Activated CD8-positive, alpha-beta T cell treated with anti-CD3 and anti-CD28 coated beads for 36 hours (primary cell): ENCODE measurements at regions not wholly inside any gene's neighbourhood (a gene's known extent, or its start where the extent isn't known, plus 50 kb on each side); places are given as distances from the start of the nearest gene placed in this dataset.

ENCODE experiments used
- ATAC-seq: fragments of 200-7000 bp; cut with Tn5 transposase; one replicate; pipeline ENCODE4 v1.10.0; 2021; ENCODE audit warnings: mild to moderate bottlenecking, moderate library complexity
- CTCF ChIA-PET: fragments of 350-600 bp; sonication (Branson Sonifier 250); formaldehyde crosslinking; loops from one replicate; lab custom pipeline; 2021; ENCODE audit warnings: antibody characterized with exemption; lab: Charles Lee
- POLR2A ChIA-PET: fragments of 350-600 bp; sonication (Branson Sonifier 250); formaldehyde crosslinking; loops from one replicate; lab custom pipeline; 2021; ENCODE audit warnings: antibody characterized with exemption; lab: Charles Lee
- DNase-seq: peaks from one replicate; pipeline ENCODE4 v3.0.0-alpha.2; 2020
- H3K27ac Mint-ChIP-seq: one replicate; pipeline ENCODE4 v1.8.0; 2021; ENCODE audit warnings: mild to moderate bottlenecking, mixed read lengths
- H3K27me3 Mint-ChIP-seq: one replicate; pipeline ENCODE4 v1.8.0; 2021; ENCODE audit warnings: mixed read lengths
- H3K36me3 Mint-ChIP-seq: one replicate; pipeline ENCODE4 v1.8.0; 2021; ENCODE audit warnings: low read depth, mixed read lengths
- H3K4me1 Mint-ChIP-seq: one replicate; pipeline ENCODE4 v1.8.0; 2021; ENCODE audit warnings: low read depth, mixed read lengths
- H3K4me3 Mint-ChIP-seq: one replicate; pipeline ENCODE4 v1.8.0; 2021; ENCODE audit warnings: mild to moderate bottlenecking, moderate library complexity, mixed read lengths
- H3K9me3 Mint-ChIP-seq: one replicate; pipeline ENCODE4 v1.8.0; 2021; ENCODE audit warnings: mixed read lengths
- CTCF ChIP-seq: fragments of 200-600 bp; IDR thresholded peaks from one replicate; pipeline ENCODE4 v1.8.0; 2022; ENCODE audit warnings: antibody characterized with exemption, mild to moderate bottlenecking
- intact Hi-C: fragments of 100-400 bp; cut with micrococcal nuclease; formaldehyde crosslinking; loops from one replicate; pipeline ENCODE4 v1.10.0; 2022

- Mint-ChIP-seq H3K27me3 (peaks cover 11% of the 10 kb centered on the region), H3K4me3 (peak overlapping the region; percentile 3), H3K4me1 (peaks cover 18% of the 10 kb centered on the region), H3K9me3 (no peaks in the 10 kb centered on the region), H3K36me3 (no peaks in the 10 kb centered on the region), H3K27ac (peak overlapping the region; percentile 7)
- intact Hi-C loops, result no loop called here
- TF ChIP-seq CTCF, result no peak
- ATAC-seq (peak; percentile 93), DNase-seq (peak; percentile 85)
- CTCF ChIA-PET, result no interaction called here
- POLR2A ChIA-PET, result no interaction called here
Observed at GRCh38 chr3:23740517-23740965, 65.2 kb upstream of the UBE2E1 start.

GRCh38 chr3:23741036-23741706, 64.6 kb upstream of the UBE2E1 start:
- DNase-seq, result no peak
- no peak for TF ChIP-seq CTCF
- Mint-ChIP-seq H3K4me3 (no peak overlapping the region), H3K27me3 (peaks cover 11% of the 10 kb centered on the region), H3K27ac (no peak overlapping the region), H3K9me3 (no peaks in the 10 kb centered on the region), H3K4me1 (peaks cover 18% of the 10 kb centered on the region), H3K36me3 (no peaks in the 10 kb centered on the region)
- intact Hi-C loops, result no loop called here
- POLR2A ChIA-PET, result interaction anchor here (0.5 kb wide), 1 partner anchor 11 kb away, joined by 3 read pairs; no protein-coding TSS in a partner anchor
- CTCF ChIA-PET, result no interaction called here
- no peak for ATAC-seq

GRCh38 chr3:23743141-23743784, 62.5 kb upstream of the UBE2E1 start:
- intact Hi-C loops, result no loop called here
- ChIA-PET POLR2A (no interaction called here), CTCF (no interaction called here)
- no peak for TF ChIP-seq CTCF
- Mint-ChIP-seq H3K4me3 (no peak overlapping the region), H3K27ac (no peak overlapping the region), H3K27me3 (peaks cover 11% of the 10 kb centered on the region), H3K4me1 (peaks cover 18% of the 10 kb centered on the region), H3K36me3 (no peaks in the 10 kb centered on the region), H3K9me3 (no peaks in the 10 kb centered on the region)
- DNase-seq (no peak), ATAC-seq (no peak)

- ATAC-seq, result no peak
- no peak for TF ChIP-seq CTCF
Observed at GRCh38 chr3:23746441-23746840, 59.3 kb upstream of the UBE2E1 start.

GRCh38 chr3:23747841-23748240, 57.9 kb upstream of the UBE2E1 start:
- no peak for TF ChIP-seq CTCF
- Mint-ChIP-seq H3K9me3 (no peaks in the 10 kb centered on the region), H3K36me3 (no peaks in the 10 kb centered on the region), H3K27ac (no peak overlapping the region), H3K4me3 (no peak overlapping the region), H3K27me3 (peaks cover 1% of the 10 kb centered on the region), H3K4me1 (peaks cover 4% of the 10 kb centered on the region)
- ATAC-seq (no peak), DNase-seq (no peak)
- ChIA-PET POLR2A (no interaction called here), CTCF (interaction anchor here (1.2 kb wide), 1 partner anchor 55 kb away, joined by 3 read pairs; no protein-coding TSS in a partner anchor)
- intact Hi-C loops, result no loop called here

More at GRCh38 chr3:23746441-23746840, 59.3 kb upstream of the UBE2E1 start:
- ChIA-PET POLR2A (no interaction called here), CTCF (interaction anchor here (0.6 kb wide), 1 partner anchor 564 kb away, joined by 3 read pairs; no protein-coding TSS in a partner anchor)
- H3K27ac Mint-ChIP-seq, result no peak overlapping the region
- no peaks in the 10 kb centered on the region for H3K36me3 Mint-ChIP-seq
- H3K4me3 Mint-ChIP-seq, result no peak overlapping the region
- no peak for DNase-seq
- peaks cover 4% of the 10 kb centered on the region for H3K4me1 Mint-ChIP-seq
- intact Hi-C loops, result no loop called here
- H3K9me3 Mint-ChIP-seq, result no peaks in the 10 kb centered on the region
- peaks cover 4% of the 10 kb centered on the region for H3K27me3 Mint-ChIP-seq
